ENCODE measurements at regions not wholly inside any gene's neighbourhood (a gene's known extent, or its start where the extent isn't known, plus 50 kb on each side); places are given as distances from the start of the nearest gene placed in this dataset.

DNA sequence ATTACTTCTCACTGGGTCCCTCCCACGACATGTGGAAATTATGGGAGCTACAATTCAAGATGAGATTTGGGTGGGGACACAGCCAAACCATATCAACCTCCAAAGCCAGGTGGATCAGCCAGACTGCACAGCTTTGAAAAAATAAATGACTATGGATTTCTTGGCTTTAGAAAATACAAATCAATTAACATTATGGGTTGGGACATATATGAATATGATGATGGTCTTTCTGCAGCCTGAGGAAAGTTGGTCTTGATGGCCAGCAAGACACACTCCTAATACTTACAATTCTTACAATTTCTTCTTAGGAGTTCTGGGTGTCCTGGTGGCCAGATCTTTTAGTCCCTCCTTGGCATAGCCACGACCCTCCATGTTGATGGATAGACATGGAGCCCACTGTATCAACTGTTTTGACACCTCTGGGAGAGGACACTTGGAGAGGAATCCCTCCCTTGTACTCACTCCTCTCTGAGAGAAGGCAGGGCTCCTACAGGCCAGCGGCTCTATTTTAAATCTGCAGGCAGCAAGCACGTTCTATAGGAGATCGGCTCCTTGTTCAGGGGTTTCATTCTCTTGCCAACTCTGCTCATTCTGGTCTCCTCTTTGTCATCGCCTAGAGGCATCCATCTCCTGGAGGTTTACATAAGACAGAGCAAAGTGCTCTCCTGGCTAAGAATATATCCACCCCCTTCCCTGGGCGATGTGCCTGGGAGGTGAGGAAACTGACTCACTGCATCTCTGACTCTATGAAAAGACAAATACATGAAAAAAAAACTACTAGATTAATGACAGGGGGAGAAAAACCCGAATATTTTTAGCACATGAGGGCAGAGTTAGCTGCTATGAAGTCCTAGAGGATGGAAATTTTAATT is 145.9 kb downstream of the CARTPT start:
- no peak for DNase-seq (ENCODE audit: low read depth)

GRCh38 chr5:71865665-71866320 is 146.7 kb downstream of the CARTPT start:
- DNase-seq (ENCODE audit: low read depth) = no peak

- no peak for DNase-seq (ENCODE audit: low read depth)
Measured at GRCh38 chr5:71872311-71872864, 153.3 kb downstream of the CARTPT start.

- DNase-seq (ENCODE audit: low read depth) = no peak
Measured at GRCh38 chr5:71873191-71873591, 154.1 kb downstream of the CARTPT start.

- DNase-seq (ENCODE audit: low read depth) = no peak
Measured at GRCh38 chr5:71874521-71874920, 155.4 kb downstream of the CARTPT start.

- DNase-seq (ENCODE audit: low read depth) = no peak
Measured at GRCh38 chr5:71877511-71877910, 158.4 kb downstream of the CARTPT start.

GRCh38 chr5:71880536-71880935 is 161.5 kb downstream of the CARTPT start:
- no peak for DNase-seq (ENCODE audit: low read depth)

DNA sequence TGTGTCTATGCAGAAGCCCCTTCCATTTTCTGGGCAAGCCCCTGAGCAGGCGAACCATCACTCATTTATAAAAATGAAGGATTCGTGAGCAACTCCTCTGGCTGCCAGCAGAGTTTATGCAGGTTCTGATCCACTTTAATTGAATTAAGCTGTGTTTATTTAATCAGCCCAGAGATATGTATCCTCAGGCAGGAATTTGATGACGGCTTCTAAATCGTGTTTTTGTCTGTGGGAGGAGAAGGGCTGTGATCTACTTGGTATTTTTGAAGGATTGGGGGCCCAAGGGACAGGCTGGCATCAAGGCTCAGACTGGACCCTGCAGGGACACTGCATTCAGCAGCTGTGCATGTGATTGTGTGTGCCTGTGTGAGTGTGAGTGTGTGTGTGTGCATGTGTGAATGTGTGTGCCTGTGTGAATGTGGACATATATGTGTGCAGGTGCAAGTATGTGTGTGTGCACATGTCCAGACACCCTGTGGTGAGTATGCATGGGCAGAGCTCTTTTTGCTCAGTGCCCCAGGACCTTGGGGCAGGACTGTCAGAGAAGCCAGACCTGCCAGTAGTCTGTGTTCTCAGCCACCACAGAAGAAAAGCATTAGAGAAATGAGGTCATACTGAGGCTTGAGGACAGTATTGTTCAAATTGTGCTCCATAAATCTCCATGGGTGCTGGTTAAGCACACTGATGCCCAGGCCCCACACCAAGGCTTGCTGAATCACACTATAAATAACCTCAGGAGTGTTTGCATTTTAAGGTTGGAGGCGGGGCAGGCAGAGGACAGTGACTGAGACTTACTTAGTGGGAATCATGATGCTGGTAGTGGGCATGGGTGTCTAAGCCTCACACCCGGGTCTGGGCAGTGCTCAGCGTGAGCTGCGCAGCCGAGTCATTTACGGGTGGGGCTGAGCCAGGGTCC is 164.0 kb downstream of the CARTPT start:
- no peak for DNase-seq (ENCODE audit: low read depth)

- no peak for DNase-seq (ENCODE audit: low read depth)
Measured at GRCh38 chr5:71883742-71884103, 164.6 kb downstream of the CARTPT start.

DNA sequence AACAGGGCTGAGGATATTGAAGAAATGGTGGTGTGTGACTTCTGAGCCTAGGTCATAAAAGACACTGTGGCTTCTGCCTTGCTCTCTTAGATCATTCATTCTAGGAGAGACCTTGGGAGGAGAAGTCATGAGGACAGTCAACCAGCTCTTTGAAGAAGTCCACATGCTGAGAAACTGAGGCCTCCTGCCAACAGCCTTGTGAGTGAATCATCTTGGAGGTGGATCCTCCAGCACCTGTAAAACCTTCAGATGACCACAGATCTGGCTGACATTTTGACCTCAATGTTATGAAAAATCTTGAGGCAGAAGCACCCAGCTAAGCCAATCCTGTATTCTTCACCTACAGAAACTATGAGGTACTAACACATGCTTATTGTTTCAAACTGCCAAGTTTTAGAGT is 165.9 kb downstream of the CARTPT start:
- no peak for DNase-seq (ENCODE audit: low read depth)

DNA sequence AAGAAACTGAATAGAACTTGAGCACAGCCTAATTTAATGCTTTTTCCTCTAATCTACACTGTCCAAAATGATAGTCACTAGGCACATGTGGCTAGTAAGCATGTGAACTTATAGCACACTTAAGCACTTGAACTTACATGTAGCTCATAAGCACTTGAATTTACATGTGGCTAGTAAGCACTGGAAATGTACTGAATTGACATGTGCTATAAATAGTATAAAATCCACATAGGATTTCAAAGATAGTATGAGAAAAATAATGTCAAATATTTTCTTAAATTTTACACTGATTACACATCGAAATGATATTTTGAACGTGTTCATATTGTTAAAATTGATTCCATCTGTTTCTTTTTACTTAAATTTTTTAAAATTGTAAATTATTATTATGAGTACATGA is 167.3 kb downstream of the CARTPT start:
- no peak for DNase-seq (ENCODE audit: low read depth)

- peak; percentile 16 for DNase-seq (ENCODE audit: low read depth)
Measured at GRCh38 chr5:71887680-71888079, 168.6 kb downstream of the CARTPT start.

- DNase-seq (ENCODE audit: low read depth) = no peak
Measured at GRCh38 chr5:71891406-71891805, 172.3 kb downstream of the CARTPT start.

- DNase-seq (ENCODE audit: low read depth) = no peak
Measured at GRCh38 chr5:71891856-71892255, 172.8 kb downstream of the CARTPT start.

DNA sequence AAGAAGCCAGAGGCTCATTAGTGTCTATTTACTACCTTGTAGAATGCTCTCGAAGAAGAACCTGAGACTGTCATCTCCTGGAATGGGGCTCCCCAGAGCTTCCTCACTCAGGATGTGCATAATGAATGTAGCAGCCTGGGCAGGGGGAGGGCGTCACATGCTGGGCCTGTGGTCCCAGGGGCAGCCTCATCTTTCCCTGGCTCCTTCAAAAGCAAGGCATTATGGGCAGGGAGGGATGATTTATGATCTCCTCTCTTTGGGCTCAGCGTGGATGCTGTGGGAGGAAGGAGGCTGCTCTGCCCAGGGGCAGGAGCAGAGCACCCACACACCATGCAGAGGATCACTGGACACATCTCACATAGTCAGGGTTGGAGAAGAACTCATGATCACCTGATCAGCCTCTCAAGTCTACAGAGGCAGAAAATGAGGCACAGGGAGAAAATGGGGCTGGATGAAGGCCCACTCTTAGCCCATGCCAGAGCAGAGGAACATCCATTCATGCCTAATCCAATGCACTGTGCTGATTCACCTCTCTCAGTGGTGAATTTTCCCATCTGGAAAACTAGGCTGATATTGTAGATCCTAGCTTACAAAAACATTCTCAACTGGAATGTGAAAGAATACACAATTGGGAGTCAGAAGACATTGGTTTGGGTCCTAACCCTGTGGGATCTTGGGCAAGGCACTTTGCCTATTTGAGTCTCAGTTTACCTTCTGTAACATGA is 173.7 kb downstream of the CARTPT start:
- DNase-seq (ENCODE audit: low read depth) = no peak

GRCh38 chr5:71893451-71893850 is 174.4 kb downstream of the CARTPT start:
- no peak for DNase-seq (ENCODE audit: low read depth)

GRCh38 chr5:71894091-71894490 is 175.0 kb downstream of the CARTPT start:
- no peak for DNase-seq (ENCODE audit: low read depth)

DNA sequence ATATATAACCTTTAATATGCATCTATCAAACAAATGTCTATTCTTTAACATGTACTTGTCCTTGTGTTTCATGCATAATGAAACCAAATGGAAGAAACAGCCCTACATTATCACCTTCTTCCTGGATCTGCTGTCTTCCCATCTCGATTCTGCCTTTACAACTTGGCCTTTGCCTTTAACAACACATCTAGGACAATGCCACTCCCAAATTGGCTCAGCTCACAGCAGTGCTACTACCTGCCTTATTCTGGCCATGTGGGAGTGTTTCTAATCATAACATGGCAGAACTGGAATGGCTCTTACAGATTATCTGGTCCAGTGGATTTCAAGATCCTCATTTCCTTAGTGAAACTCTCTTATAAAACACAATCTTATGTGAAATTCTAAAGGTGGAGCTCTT is 176.5 kb downstream of the CARTPT start:
- DNase-seq (ENCODE audit: low read depth) = no peak

DNA sequence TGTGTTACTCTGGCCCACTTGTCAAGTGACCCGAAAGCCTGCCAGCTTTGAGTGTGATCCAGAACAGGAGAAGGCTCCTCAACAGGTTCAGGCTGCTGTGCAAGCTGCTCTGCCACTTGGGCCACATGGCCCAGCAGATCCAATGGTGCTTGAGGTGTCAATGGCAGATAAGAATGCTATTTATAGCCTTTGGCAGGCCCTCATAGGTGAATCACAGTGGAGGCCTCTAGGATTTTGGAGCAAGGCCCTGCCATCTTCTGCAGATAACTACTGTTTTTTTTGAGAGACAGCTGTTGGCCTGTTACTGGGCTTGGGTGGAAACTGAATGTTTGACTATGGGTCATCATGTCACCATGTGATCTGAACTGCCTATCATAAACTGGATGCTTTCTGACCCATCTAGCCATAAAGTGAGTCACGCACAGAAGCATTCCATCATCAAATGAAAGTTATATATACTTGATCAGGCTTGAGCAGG is 180.8 kb downstream of the CARTPT start:
- no peak for DNase-seq (ENCODE audit: low read depth)

- no peak for DNase-seq (ENCODE audit: low read depth)
Measured at GRCh38 chr5:71903808-71904207, 184.7 kb downstream of the CARTPT start.

DNA sequence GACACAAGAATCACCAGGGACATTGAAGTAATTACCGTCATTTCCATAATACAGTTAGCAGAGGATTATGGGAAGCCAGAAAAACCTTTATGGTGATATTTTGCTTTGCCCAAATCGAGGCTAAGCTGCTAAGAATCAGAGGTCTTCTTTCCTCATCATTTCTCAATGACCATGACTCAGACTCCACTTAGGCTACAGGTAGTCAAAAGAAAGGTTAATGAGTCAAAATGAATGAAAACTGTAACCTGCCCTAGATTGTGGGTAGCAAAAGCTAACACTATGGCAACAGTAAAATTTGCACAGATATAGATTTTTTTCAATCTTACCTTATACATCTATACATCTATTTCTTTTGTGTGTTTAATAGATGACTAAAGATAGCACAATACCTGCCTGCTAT is 185.8 kb downstream of the CARTPT start:
- no peak for DNase-seq (ENCODE audit: low read depth)

All from forelimb muscle (tissue), 1 donor.